ENCODE measurements at regions not wholly inside any gene's neighbourhood (a gene's known extent, or its start where the extent isn't known, plus 50 kb on each side); places are given as distances from the start of the nearest gene placed in this dataset.

DNA sequence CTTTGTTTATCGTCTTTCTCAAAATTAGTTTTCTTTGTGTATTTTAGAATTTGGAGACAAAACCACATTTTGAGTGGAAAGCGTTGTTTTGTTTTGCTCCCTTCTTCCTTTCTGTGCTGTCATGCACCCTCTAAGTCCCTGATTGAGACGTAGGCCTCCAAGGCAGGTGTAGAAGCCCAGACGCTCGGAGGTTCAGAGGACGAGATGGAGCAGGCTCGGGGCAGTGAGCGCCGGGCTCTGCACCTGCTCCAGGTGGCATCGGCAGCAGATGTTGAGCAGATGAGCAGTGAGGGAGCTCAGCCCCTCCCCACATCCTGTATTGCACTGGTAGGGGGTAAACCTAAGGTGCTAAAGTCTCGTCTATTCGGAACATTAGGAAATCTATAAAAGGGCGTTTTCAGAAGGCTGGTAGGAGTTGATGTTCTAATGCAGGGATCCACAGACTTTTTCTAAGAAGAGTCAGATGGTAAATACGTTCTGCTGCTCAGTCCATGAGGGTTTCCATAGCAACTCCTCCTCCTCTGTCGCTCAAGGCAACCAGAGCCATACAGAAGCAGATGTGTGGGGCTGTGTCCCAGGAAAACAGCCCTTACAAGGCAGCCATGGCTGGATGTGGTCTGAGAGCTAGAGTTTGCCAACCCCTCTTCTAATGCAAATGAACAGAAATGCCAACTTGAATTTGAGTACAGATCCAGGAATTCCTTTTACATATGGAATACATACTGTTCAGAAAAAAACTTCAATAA lies 724.2 kb downstream of the BRD1 start:
- Histone ChIP-seq H3K27ac (no peak overlapping the region), H3K4me1 (ENCODE audit: control insufficient read depth in 1 of 2, low read depth in 2 of 2) (peaks cover 11 to 18% of the 10 kb centered on the region in 2 donors), H3K4me3 (no peak overlapping the region), H3K9me3 (no peaks in the 10 kb centered on the region), H3K36me3 (no peaks in the 10 kb centered on the region), H3K27me3 (replicated peaks; ENCODE audit: insufficient read depth) (no peaks in the 10 kb centered on the region)
- TF ChIP-seq, protein P1, sequence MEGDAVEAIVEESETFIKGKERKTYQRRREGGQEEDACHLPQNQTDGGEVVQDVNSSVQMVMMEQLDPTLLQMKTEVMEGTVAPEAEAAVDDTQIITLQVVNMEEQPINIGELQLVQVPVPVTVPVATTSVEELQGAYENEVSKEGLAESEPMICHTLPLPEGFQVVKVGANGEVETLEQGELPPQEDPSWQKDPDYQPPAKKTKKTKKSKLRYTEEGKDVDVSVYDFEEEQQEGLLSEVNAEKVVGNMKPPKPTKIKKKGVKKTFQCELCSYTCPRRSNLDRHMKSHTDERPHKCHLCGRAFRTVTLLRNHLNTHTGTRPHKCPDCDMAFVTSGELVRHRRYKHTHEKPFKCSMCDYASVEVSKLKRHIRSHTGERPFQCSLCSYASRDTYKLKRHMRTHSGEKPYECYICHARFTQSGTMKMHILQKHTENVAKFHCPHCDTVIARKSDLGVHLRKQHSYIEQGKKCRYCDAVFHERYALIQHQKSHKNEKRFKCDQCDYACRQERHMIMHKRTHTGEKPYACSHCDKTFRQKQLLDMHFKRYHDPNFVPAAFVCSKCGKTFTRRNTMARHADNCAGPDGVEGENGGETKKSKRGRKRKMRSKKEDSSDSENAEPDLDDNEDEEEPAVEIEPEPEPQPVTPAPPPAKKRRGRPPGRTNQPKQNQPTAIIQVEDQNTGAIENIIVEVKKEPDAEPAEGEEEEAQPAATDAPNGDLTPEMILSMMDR (IDR thresholded peaks at IDR 0.05) = no peak
- DNase-seq (ENCODE audit: low spot score) (no peak), ATAC-seq (ENCODE audit: insufficient number of reproducible peaks, low FRiP score, low read depth) (no peak)

DNA sequence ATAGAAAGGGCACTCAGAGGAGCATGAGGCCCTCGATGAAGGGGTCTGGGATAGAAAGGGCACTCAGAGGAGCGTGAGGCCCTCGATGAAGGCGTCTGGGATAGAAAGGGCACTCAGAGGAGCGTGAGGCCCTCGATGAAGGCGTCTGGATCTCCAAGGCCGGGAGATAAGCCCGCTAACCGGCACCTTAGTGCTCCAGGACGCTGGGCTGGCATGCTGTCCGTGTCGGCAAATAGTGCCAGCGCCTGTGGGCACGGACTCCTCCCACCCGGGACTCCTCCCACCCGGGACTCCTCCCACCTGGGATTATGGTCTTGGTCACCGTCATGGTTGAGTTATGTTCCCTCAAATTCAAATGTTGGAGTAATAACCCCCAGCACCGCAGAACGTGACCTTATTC lies 725.3 kb downstream of the BRD1 start:
- Histone ChIP-seq H3K27ac (no peak overlapping the region), H3K4me3 (no peak overlapping the region), H3K27me3 (replicated peaks; ENCODE audit: insufficient read depth) (no peaks in the 10 kb centered on the region), H3K9me3 (no peaks in the 10 kb centered on the region), H3K4me1 (ENCODE audit: control insufficient read depth in 1 of 2, low read depth in 2 of 2) (peaks cover 11 to 18% of the 10 kb centered on the region in 2 donors), H3K36me3 (no peaks in the 10 kb centered on the region)
- TF ChIP-seq, protein P1 (IDR thresholded peaks at IDR 0.05) = no peak
- no peak for ATAC-seq (ENCODE audit: insufficient number of reproducible peaks, low FRiP score, low read depth)
- DNase-seq (ENCODE audit: low spot score) = no peak

DNA sequence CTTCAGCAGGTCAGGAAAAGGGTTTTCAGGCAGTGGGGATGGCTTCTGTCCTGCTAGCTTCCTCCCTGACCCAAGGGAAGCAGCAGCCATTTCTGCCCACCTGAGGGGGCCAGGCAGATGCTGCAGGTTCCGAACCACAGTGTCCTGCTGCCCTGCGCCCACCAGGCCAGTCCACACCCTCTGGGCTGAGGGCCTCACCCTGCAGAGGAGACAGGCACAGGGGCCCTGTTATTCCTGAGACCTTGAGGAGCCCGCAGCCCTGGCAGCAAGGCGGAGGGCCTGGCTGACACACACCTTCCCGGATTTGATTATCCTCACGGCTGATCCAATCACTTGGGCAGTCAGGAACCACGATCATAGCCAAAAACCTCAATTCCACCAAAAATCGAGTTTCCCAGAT lies 725.8 kb downstream of the BRD1 start:
- H3K4me3 ChIP-seq = no peak overlapping the region
- H3K27me3 ChIP-seq (replicated peaks; ENCODE audit: insufficient read depth) = no peaks in the 10 kb centered on the region
- peaks cover 11 to 18% of the 10 kb centered on the region in 2 donors for H3K4me1 ChIP-seq (ENCODE audit: control insufficient read depth in 1 of 2, low read depth in 2 of 2)
- no peak for DNase-seq (ENCODE audit: low spot score)
- no peak for ATAC-seq (ENCODE audit: insufficient number of reproducible peaks, low FRiP score, low read depth)
- H3K9me3 ChIP-seq = no peaks in the 10 kb centered on the region
- no peaks in the 10 kb centered on the region for H3K36me3 ChIP-seq
- TF ChIP-seq, protein P1 (IDR thresholded peaks at IDR 0.05) = no peak
- H3K27ac ChIP-seq = no peak overlapping the region

DNA sequence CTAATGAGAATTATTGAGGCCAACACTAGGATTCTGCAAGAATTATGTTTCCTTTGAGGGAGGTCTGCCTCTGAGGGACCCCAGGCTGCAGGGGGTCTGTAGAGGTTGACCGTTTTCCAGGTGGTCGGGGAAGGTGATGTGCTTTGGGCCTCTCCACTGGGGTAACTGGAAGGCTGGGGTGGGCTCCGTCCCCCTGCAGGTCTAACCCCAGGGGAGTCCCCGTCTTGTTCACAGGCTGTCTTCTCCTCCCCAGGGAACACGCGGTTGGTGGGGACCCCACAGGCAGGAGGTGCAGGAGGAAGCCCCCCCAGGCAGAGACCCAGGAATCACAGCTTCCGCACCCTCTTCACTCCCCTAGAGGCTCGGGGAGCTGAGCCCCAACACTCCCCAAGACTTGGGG lies 726.4 kb downstream of the BRD1 start:
- ATAC-seq (ENCODE audit: insufficient number of reproducible peaks, low FRiP score, low read depth) (no peak), DNase-seq (ENCODE audit: low spot score) (no peak)
- Histone ChIP-seq H3K27me3 (replicated peaks; ENCODE audit: insufficient read depth) (no peaks in the 10 kb centered on the region), H3K9me3 (no peaks in the 10 kb centered on the region), H3K27ac (no peak overlapping the region), H3K36me3 (no peaks in the 10 kb centered on the region), H3K4me3 (no peak overlapping the region), H3K4me1 (ENCODE audit: control insufficient read depth in 1 of 2, low read depth in 2 of 2) (peaks cover 11 to 18% of the 10 kb centered on the region in 2 donors)
- TF ChIP-seq, protein P1 (IDR thresholded peaks at IDR 0.05) = no peak

DNA sequence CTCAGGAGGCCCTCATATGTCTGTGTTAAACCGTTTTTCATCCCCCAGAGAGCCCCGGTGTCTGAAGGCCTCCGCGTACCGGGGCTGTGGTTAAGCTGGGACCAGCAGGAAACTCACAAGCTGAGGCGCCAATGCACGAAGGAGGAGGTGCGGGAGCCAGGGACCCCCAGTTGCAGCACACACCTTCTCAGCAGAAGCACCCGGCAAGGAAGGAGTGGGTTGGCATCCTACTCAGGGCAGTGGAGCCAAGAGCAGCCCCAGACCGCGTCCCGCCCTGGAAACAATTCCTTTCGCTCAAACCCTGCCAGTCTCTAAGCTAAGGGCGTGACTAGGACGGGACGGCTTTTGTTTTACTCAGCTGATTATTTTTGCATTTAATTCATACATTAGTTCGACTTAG lies 726.9 kb downstream of the BRD1 start:
- Histone ChIP-seq H3K4me3 (no peak overlapping the region), H3K4me1 (ENCODE audit: control insufficient read depth in 1 of 2, low read depth in 2 of 2) (peaks cover 11 to 18% of the 10 kb centered on the region in 2 donors), H3K27ac (no peak overlapping the region), H3K27me3 (replicated peaks; ENCODE audit: insufficient read depth) (no peaks in the 10 kb centered on the region), H3K36me3 (no peaks in the 10 kb centered on the region), H3K9me3 (no peaks in the 10 kb centered on the region)
- DNase-seq (ENCODE audit: low spot score) (no peak), ATAC-seq (ENCODE audit: insufficient number of reproducible peaks, low FRiP score, low read depth) (no peak)
- TF ChIP-seq, protein P1 (IDR thresholded peaks at IDR 0.05) = no peak
